HG02870 (cell line): ENCODE measurements at regions not wholly inside any gene's neighbourhood (a gene's known extent, or its start where the extent isn't known, plus 50 kb on each side); places are given as distances from the start of the nearest gene placed in this dataset.

ENCODE experiments used
- ATAC-seq: cut with Tn5 transposase; IDR thresholded peaks from one replicate; pipeline ENCODE4 v1.9.1; 2021; ENCODE audit warnings: mild to moderate bottlenecking, moderate library complexity; ENCODE audit not compliant: unreplicated experiment

DNA sequence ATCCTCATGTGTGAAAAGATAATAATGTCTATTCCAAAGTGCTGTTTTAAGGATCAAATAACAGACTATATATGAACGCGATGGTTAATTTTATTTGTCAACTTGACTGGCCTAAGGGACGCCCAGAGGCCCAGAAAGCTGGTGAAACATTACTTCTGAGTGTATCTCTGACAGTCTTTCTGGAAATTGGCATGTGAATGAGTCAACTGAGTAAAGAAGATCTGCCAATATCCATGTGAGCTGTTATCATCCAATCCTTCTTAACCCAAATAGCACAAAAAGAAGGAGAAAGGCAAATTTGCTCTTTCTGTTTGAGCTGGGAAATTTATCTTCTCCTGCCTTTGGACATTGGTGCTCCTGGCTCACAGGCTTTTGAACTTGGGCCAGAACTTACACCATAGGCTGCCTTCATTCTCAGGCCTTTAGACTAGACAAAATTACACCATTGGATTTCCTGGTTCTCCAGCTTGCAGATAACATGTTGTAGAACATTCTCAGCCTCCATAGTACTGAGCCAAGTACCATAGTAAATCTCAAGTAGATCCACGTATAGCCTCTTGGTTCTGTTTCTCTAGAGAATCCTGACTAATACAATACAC lies 114.7 kb upstream of the DOCK10 start:
- ATAC-seq: no peak

GRCh38 chr2:225140723-225141122 lies 98.5 kb upstream of the DOCK10 start:
- no peak for ATAC-seq

- ATAC-seq: no peak
These were observed 95.7 kb upstream of the DOCK10 start for GRCh38 chr2:225137971-225138370.

DNA sequence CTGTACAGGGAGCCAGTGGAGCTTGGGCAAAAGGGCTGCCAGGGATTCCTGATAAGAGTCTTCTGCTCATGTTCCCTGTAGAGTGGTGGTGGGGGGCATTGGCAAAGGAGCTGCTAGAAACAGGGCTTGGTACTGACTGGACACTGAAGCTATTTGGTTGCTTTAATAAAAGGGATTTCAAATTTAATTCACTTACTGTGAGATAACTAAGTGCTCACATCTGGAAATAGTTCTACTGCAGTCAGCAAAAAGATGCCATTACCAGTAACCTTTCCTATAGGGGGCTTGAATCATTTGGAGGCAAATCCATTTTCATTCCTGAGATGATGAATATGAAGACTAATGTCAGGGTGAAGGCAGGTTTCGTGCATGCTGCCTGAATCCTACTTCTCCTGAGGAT lies 94.3 kb upstream of the DOCK10 start:
- no peak for ATAC-seq

GRCh38 chr2:225131898-225132297 lies 89.6 kb upstream of the DOCK10 start:
- no peak for ATAC-seq

- no peak for ATAC-seq
These were observed 87.8 kb upstream of the DOCK10 start for GRCh38 chr2:225130093-225130492.

DNA sequence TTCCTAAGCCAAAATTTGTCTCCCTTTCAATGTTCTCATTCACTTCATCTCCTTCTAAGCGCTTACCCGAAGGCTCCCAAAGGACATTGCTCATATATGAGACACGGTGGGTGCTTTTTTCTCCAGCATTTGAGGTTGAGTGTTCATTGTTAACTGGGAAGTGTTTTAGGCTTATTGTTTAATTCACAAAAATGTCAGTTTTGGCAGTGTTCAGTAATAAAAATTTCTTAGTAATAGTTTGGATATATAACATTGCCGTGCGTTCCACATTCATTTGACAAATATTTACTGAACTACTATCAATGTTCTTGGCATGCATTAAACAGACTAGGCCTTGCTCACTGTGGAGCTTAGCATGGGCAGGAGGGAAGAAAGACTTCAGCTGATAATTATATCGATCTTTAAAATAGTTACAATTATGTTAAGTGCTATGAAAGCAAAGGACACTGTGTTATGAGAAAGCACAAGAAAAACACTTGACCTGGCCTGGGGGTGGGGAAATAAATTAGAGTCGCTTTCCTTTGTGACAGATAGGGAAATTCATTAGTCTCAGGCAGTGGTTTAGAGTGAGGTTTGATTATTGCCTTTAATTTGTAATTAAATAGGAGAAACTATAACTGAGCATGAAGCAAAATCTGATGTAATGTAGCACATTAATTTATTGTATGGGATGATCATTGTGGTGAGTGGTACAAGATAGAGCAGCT lies 82.2 kb upstream of the DOCK10 start:
- ATAC-seq: no peak

DNA sequence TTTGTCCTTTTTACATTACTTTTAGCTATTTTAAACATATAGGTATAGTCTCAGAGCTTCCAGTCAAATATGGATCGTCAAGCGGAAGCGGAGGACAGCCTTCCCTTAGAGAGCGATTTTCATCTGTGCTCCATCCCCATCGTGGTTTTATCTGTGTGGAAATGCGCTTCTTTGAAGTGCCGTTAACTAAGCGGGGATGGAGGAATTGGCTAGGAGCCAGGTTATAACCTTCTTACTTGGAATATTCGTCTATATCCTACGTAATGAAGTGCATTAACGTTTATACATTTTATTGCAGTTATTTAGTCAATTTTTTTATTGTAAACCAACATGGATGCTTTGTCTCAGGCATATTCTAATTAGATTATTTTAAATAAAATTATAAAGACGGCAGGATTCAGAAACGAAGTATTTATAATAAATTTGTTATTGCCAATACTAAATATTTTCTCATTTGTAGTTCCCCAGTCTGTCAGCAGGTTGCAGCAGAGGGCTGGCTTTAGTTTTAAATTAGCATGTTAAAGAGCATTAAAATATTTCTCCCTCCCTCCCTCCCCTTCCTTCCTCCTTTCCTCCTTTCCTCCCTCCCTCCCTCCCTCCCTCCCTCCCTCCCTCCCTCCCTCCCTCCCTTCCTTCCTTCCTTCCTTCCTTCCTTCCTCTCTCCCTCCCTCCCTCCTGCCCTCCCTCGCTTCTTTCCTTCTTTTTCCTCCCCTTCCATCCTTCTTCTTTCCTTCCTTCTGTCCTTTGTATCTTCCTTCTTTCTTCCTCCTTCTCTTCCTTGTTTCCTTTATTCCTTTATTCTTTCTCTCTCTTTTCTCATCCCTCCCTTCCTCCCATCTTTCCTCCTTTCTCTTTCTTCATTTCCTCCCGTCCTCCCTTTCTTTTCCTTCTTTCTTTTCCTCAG lies 80.6 kb upstream of the DOCK10 start:
- ATAC-seq: no peak

GRCh38 chr2:225122007-225122406 lies 79.7 kb upstream of the DOCK10 start:
- no peak for ATAC-seq

GRCh38 chr2:225120186-225120585 lies 77.9 kb upstream of the DOCK10 start:
- no peak for ATAC-seq

DNA sequence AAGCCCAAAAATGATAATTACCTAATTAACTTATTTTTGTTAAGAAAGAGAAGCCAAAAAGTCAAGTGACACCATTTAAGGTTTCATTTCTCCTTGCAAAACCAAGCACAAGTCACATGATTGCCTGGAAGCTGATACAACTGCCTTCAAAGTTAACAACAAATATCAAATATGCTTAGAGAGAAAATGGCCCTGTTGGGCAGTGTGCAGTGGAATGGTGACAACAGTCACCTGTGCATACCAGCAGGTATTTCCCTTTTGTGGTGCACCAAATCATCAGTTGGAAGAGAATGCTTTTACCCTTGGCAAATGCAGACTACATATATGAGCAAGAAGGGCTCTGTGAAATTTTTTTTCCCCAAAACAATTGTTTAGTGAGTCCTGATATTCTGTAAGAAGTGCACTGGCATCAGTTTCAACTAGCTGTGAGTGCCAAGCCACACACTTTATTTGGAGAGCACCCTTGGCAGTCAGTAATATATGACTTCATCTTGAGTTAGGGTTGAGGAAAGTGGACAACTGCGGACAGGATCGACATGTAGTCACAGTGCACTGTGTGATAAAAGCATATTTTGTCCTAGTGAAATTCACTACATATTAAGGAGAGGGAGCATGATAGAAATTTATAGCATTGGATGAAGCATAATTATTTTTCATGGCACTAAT lies 74.9 kb upstream of the DOCK10 start:
- no peak for ATAC-seq

- ATAC-seq: no peak
These were observed 72.6 kb upstream of the DOCK10 start for GRCh38 chr2:225114786-225115323.

- no peak for ATAC-seq
These were observed 71.2 kb upstream of the DOCK10 start for GRCh38 chr2:225113371-225114015.

GRCh38 chr2:225112362-225113126 lies 70.3 kb upstream of the DOCK10 start:
- ATAC-seq: peak; percentile 78

GRCh38 chr2:225108805-225109204 lies 66.5 kb upstream of the DOCK10 start:
- no peak for ATAC-seq

DNA sequence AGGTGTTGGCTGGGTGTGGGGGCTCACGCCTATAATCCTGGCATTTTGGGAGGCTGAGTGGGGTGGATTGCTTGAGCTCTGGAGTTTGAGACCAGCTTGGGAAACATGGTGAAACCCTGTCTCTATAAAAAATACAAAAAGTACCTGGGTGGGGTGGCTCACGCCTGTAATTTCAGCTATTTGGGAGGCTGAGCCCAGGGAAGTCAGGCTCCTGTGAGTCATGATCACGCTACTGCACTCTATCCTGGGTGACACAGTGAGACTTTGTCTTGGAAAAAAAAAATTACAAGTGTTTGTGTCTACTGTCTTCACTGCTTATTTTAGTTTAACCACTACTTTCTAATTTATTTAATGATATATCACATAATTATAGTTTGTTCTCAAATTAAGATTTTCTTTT lies 62.7 kb upstream of the DOCK10 start:
- ATAC-seq: no peak

GRCh38 chr2:225104321-225104720 lies 62.1 kb upstream of the DOCK10 start:
- ATAC-seq: no peak

DNA sequence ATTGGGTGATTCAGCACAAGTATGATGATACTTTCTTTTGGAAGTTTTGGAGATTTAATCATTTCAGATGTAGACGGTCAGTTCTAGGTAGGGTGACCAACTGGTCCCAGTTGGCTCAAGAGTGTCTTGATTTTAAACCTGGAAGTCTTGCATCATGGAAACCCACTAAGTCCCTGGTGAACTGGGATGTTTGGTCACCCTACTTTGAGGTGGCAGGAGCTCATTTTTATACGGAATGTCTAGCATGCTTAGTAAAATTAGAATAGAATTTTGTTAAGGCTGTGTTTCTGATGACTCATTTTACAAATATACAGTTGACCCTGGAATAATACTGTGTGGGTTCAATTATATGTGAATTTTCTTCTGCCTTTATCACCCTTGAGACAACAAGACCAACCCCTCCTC lies 61.5 kb upstream of the DOCK10 start:
- no peak for ATAC-seq

DNA sequence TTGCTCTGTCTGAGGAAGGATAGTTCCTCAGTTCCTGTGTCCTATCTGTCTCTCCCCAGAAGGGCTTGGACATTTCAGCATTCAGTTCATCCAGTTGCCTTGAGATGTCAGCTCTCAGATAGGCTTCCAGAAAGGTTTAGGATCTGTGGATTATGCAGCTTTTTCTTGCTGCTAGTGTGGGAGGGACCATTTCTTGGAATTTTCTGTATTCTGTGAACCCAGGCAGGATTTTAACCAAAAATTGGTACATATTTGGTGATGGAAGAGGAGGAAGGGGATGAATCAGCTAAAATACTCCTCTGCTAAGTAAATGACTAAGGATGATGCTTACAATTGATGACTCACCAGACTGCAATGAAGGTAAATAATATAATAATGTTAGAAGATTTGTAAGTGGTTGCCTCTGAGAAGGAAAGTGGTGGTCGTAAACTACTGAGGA lies 58.6 kb upstream of the DOCK10 start:
- ATAC-seq: no peak

DNA sequence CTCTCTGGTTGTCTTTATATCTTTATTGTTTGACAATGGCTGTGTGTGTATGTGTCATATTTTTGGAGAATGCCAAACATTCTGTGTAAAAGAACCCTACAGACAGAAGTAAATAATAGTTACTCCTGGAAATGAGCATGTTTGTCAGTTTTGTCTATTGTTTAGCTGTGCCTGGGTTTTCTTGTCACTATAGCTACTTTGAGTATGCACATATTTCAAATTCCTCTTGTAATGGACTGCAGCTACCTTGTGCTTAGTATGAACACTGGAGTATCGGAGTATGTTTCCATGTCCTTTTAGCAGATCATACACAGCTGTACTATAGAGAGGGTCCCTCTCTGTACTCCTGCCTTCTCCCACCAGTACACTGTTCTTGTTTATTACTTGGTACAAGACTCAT lies 58.0 kb upstream of the DOCK10 start:
- no peak for ATAC-seq
